Neural cell (in vitro differentiated cells): ENCODE measurements at regions not wholly inside any gene's neighbourhood (a gene's known extent, or its start where the extent isn't known, plus 50 kb on each side); places are given as distances from the start of the nearest gene placed in this dataset.

Experiments
- H2AFZ ChIP-seq: fragments of 200-600, 300-800 bp; sonication (generic), shearing (Covaris generic); 2 replicates; pipeline ENCODE4 v1.6.0; 2014; ENCODE audit warnings: low read depth, mild to moderate bottlenecking, antibody characterized with exemption, low read length, moderate library complexity
- H3F3A ChIP-seq: fragments of 200-600 bp; shearing (Covaris generic); 2 replicates; pipeline ENCODE4 v1.6.1; 2016; ENCODE audit warnings: mild to moderate bottlenecking, moderate library complexity, mixed read lengths, antibody characterized with exemption, low read length; ENCODE audit not compliant: insufficient read depth, poor library complexity, severe bottlenecking
- H3K27ac ChIP-seq: fragments of 200-600, 300-800 bp; sonication (generic), shearing (Covaris generic); 2 replicates; pipeline ENCODE4 v1.5.1; 2014; ENCODE audit warnings: mild to moderate bottlenecking, low read length, moderate library complexity
- H3K27me3 ChIP-seq: fragments of 300-800, 200-600 bp; sonication (generic), shearing (Covaris generic); 2 replicates; pipeline ENCODE4 v1.6.0; 2014; ENCODE audit warnings: mild to moderate bottlenecking, low read depth, low read length, moderate library complexity; ENCODE audit not compliant: insufficient read depth
- H3K36me3 ChIP-seq: fragments of 300-800, 200-600 bp; sonication (generic), shearing (Covaris generic); 2 replicates; pipeline ENCODE4 v1.5.1; 2014; ENCODE audit warnings: mild to moderate bottlenecking, antibody characterized with exemption, low read length, moderate library complexity; ENCODE audit not compliant: insufficient read depth
- H3K4me2 ChIP-seq: fragments of 300-800, 200-600 bp; sonication (generic), shearing (Covaris generic); 2 replicates; pipeline ENCODE4 v1.6.0; 2014; ENCODE audit warnings: mild to moderate bottlenecking, low read length
- H3K4me3 ChIP-seq: fragments of 300-800, 200-600 bp; sonication (generic), shearing (Covaris generic); 2 replicates; pipeline ENCODE4 v1.5.1; 2014; ENCODE audit warnings: mild to moderate bottlenecking, low read length, moderate library complexity
- H3K79me2 ChIP-seq: fragments of 200-600 bp; shearing (Covaris generic); replicated peaks from 2 replicates; pipeline ENCODE4 v1.6.0; 2014; ENCODE audit warnings: mild to moderate bottlenecking, low read length, moderate library complexity; ENCODE audit not compliant: insufficient read depth
- H3K9ac ChIP-seq: fragments of 300-800, 200-600 bp; sonication (generic), shearing (Covaris generic); 2 replicates; pipeline ENCODE4 v1.6.1; 2016; ENCODE audit warnings: mild to moderate bottlenecking, low read length, mixed read lengths
- H3K9me2 ChIP-seq: fragments of 200-600 bp; shearing (Covaris generic); 2 replicates; pipeline ENCODE4 v1.6.1; 2016; ENCODE audit warnings: mild to moderate bottlenecking, low read length, mixed read lengths; ENCODE audit not compliant: insufficient read depth
- H3K9me3 ChIP-seq: fragments of 200-600, 300-800 bp; sonication (generic), shearing (Covaris generic); 2 replicates; pipeline ENCODE4 v1.6.1; 2016; ENCODE audit warnings: mild to moderate bottlenecking, mixed run types, low read length, moderate library complexity, mixed read lengths
- H4K20me1 ChIP-seq: fragments of 200-600 bp; shearing (Covaris generic); 2 replicates; pipeline ENCODE4 v1.6.1; 2016; ENCODE audit warnings: mild to moderate bottlenecking, mixed run types; ENCODE audit not compliant: insufficient read depth
- CTCF ChIP-seq: fragments of 450-650 bp; IDR thresholded peaks from 2 replicates; pipeline ENCODE4 v1.5.1; 2014; ENCODE audit warnings: antibody characterized with exemption, mild to moderate bottlenecking, moderate library complexity; ENCODE audit not compliant: poor library complexity, severe bottlenecking
- EP300 ChIP-seq: fragments of 450-650 bp; conservative IDR thresholded peaks from 2 replicates; pipeline ENCODE4 v1.6.1; 2014; ENCODE audit warnings: antibody characterized with exemption, mild to moderate bottlenecking, moderate library complexity; ENCODE audit not compliant: poor library complexity, severe bottlenecking
- EZH2 ChIP-seq: fragments of 200-600, 300-800 bp; shearing (Covaris generic), sonication (generic); IDR thresholded peaks from 2 replicates; pipeline ENCODE4 v1.6.1; 2014; ENCODE audit warnings: antibody characterized with exemption, low read length, borderline replicate concordance, mild to moderate bottlenecking; ENCODE audit not compliant: insufficient read depth, poor library complexity, severe bottlenecking
- MXI1 ChIP-seq: fragments of 450-650 bp; conservative IDR thresholded peaks from 2 replicates; pipeline ENCODE4 v1.6.1; 2014; ENCODE audit warnings: antibody characterized with exemption, mild to moderate bottlenecking; ENCODE audit not compliant: poor library complexity, severe bottlenecking
- POLR2AphosphoS5 ChIP-seq: IDR thresholded peaks from 2 replicates; pipeline ENCODE4 v1.6.1; 2012
- RAD21 ChIP-seq: fragments of 450-650 bp; conservative IDR thresholded peaks from 2 replicates; pipeline ENCODE4 v1.6.1; 2014; ENCODE audit warnings: antibody characterized with exemption, mild to moderate bottlenecking, moderate library complexity
- REST ChIP-seq: IDR thresholded peaks from 2 replicates; pipeline ENCODE4 v1.6.1; 2012; ENCODE audit warnings: borderline replicate concordance
- SMC3 ChIP-seq: fragments of 450-650 bp; conservative IDR thresholded peaks from 2 replicates; pipeline ENCODE4 v1.6.1; 2014; ENCODE audit warnings: antibody characterized with exemption, mild to moderate bottlenecking, moderate library complexity; ENCODE audit not compliant: poor library complexity
- TAF1 ChIP-seq: IDR thresholded peaks from 2 replicates; pipeline ENCODE4 v1.6.1; 2012; ENCODE audit warnings: low read depth

GRCh38 chr1:215433237-215433636 lies 133.9 kb upstream of the KCTD3 start:
- no peak overlapping the region for H2AFZ ChIP-seq
- H3K27me3 ChIP-seq, result no peaks in the 10 kb centered on the region
- H3F3A ChIP-seq, result no peaks in the 10 kb centered on the region
- no peak for TF ChIP-seq POLR2AphosphoS5
- TF ChIP-seq RAD21, result no peak
- TF ChIP-seq SMC3, result no peak
- no peak for TF ChIP-seq REST
- no peak for TF ChIP-seq MXI1
- H3K9ac ChIP-seq, result no peak overlapping the region
- H3K9me3 ChIP-seq, result no peaks in the 10 kb centered on the region
- H3K27ac ChIP-seq, result no peak overlapping the region
- no peak overlapping the region for H3K4me2 ChIP-seq
- H3K4me3 ChIP-seq, result no peak overlapping the region
- H4K20me1 ChIP-seq, result no peaks in the 10 kb centered on the region
- no peaks in the 10 kb centered on the region for H3K36me3 ChIP-seq
- H3K9me2 ChIP-seq, result no peaks in the 10 kb centered on the region
- H3K79me2 ChIP-seq, result no peaks in the 10 kb centered on the region

DNA sequence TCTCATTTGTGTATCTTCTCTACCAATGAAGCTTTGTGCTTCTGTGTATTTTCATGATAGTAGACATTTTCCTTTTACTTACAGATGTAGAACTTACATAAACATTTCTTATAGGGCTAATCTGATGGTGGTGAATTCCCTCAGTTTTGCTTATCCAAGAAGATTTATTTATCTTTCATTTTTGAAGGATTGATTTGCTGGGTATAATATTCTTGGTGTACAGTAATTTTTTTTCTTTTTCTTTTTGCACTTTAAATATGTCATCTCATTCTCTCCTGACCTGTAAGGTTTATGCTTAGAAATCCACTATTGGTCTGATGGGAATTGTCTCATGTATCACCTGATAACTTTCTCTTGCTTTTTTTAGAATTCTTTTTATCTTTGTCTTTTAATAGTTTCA lies 127.6 kb upstream of the KCTD3 start:
- no peak overlapping the region for H3K9ac ChIP-seq
- H3F3A ChIP-seq, result no peaks in the 10 kb centered on the region
- no peak for TF ChIP-seq SMC3
- TF ChIP-seq EZH2, result no peak
- TF ChIP-seq EP300, result no peak
- TF ChIP-seq CTCF, result no peak
- no peak for TF ChIP-seq POLR2AphosphoS5
- TF ChIP-seq TAF1, result no peak
- TF ChIP-seq REST, result no peak
- no peak for TF ChIP-seq RAD21
- TF ChIP-seq MXI1, result no peak

More for the DNA sequence above, 127.6 kb upstream of the KCTD3 start:
- Histone ChIP-seq H3K4me2 (no peak overlapping the region), H3K4me3 (no peak overlapping the region), H3K79me2 (no peaks in the 10 kb centered on the region), H3K36me3 (no peaks in the 10 kb centered on the region), H4K20me1 (no peaks in the 10 kb centered on the region), H3K27ac (no peak overlapping the region), H3K9me3 (no peaks in the 10 kb centered on the region), H3K9me2 (no peaks in the 10 kb centered on the region), H3K27me3 (no peaks in the 10 kb centered on the region), H2AFZ (no peak overlapping the region)
